ENCODE measurements at regions not wholly inside any gene's neighbourhood (a gene's known extent, or its start where the extent isn't known, plus 50 kb on each side); places are given as distances from the start of the nearest gene placed in this dataset.
"Not testable (repeated sequence)": the region's sequence is repeated elsewhere in the genome, so short reads cannot be mapped to it uniquely, and the experiment has no call there.

DNA sequence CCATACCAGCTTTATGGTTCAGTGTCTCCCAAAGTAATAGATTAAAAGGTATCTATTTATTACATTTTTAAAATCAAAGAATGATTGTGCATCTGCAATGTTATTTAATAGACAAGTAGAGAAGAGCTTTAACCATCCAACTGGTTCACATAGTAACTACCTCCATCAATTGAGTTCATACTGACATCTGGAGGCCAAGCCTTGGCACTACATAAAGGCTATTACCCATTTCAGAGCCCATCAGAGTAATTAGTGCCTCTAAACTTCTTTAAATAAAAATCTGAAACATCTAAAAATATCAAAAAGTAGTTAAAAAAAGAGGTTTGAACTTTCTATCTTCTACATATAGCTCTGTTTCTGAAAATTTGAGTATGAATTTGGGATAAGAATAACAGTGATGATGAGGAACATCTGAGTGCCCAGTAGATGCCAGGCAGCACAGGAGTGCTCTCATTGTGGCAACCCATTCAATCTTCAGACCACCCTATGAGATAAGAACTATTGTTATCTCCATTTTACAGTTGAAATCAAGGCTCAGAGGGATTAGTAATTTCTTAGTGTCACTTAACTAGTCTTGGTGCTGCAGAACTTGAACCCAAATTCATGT, 132.9 kb upstream of the DAAM1 start:
- DNase-seq (ENCODE audit: low read depth in 4 of 6, low spot score in 6 of 6) = peak; percentile 7 to 88 (median 38)
- Histone ChIP-seq H3K27me3 (ENCODE audit: control insufficient read depth, insufficient read depth, low read length) (no peaks in the 10 kb centered on the region), H3K9me3 (ENCODE audit: control insufficient read depth, insufficient read depth, low read length) (no peaks in the 10 kb centered on the region), H3K4me3 (ENCODE audit: low read depth, low read length) (no peak overlapping the region), H3K27ac (ENCODE audit: low read depth, low read length) (no peak overlapping the region), H3K36me3 (ENCODE audit: control insufficient read depth, insufficient read depth, low read length) (no peaks in the 10 kb centered on the region), H3K4me1 (ENCODE audit: control insufficient read depth, insufficient read depth, low read length) (no peaks in the 10 kb centered on the region)

DNA sequence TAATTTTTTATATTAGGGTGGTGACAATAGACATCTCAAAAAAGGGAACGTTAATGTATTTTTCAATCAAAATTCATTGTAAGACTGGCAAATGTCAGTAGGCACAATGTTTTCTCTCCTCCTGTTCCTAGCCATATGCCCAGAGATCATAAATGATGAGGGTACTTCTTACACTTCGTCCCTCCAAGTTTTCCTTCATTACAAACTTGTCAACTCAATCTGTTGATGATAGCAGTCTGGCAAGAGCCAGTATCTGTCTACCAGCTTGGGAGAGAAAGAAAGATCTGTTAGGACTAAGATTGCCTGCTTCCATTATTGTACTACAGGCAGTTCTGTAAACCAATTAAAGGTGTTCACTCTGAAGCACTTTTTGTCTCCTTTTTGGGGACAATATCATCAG, 130.9 kb upstream of the DAAM1 start:
- Histone ChIP-seq H3K27me3 (ENCODE audit: control insufficient read depth, insufficient read depth, low read length) (no peaks in the 10 kb centered on the region), H3K27ac (ENCODE audit: low read depth, low read length) (no peak overlapping the region), H3K4me3 (ENCODE audit: low read depth, low read length) (no peak overlapping the region), H3K9me3 (ENCODE audit: control insufficient read depth, insufficient read depth, low read length) (no peaks in the 10 kb centered on the region), H3K4me1 (ENCODE audit: control insufficient read depth, insufficient read depth, low read length) (no peaks in the 10 kb centered on the region), H3K36me3 (ENCODE audit: control insufficient read depth, insufficient read depth, low read length) (no peaks in the 10 kb centered on the region)
- WGBS (ENCODE audit: insufficient coverage) = no CpG with 5 or more reads among the region's 2 CpGs
- peak in 1 of 6 donors; percentile 88 for DNase-seq (ENCODE audit: low read depth in 4 of 6, low spot score in 6 of 6)

DNA sequence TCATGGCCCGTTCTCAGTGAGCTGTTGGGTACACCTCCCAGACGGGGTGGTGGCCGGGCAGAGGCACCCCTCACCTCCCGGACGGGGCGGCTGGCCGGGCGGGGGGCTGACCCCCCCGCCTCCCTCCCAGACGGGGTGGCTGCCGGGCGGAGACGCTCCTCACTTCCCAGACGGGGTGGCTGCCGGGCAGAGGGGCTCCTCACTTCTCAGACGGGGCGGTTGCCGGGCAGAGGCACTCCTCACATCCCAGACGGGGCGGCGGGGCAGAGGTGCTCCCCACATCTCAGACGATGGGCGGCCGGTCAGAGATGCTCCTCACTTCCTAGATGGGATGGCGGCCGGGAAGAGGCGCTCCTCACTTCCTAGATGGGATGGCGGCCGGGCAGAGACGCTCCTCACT, 129.7 kb upstream of the DAAM1 start:
- not testable (repeated sequence) for DNase-seq (ENCODE audit: low read depth in 4 of 6, low spot score in 6 of 6); H3K4me1 ChIP-seq (ENCODE audit: control insufficient read depth, insufficient read depth, low read length); H3K27me3 ChIP-seq (ENCODE audit: control insufficient read depth, insufficient read depth, low read length); H3K9me3 ChIP-seq (ENCODE audit: control insufficient read depth, insufficient read depth, low read length); H3K36me3 ChIP-seq (ENCODE audit: control insufficient read depth, insufficient read depth, low read length); H3K27ac ChIP-seq (ENCODE audit: low read depth, low read length); H3K4me3 ChIP-seq (ENCODE audit: low read depth, low read length)
- no CpG with 5 or more reads among the region's 30 CpGs for WGBS (ENCODE audit: insufficient coverage)

DNA sequence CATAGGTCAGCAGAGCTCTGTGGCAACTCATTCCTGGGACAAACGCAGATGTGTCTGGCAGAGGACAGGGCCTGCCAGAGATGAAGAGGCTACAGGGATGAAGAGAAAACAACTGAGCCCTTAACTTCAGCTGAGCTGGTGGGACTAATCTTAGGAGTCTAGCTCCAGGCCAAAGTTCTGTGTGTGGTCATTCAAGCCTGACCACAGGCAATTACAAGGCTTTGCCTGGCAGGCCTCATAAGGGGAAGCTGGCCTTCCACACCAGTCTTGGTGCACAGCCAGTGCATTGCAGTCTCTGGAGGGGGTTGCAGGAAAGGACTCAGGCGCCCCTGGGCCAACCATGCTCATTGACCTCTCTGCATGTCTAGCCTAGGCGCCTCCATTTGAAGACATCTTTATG, 127.6 kb upstream of the DAAM1 start:
- DNase-seq (ENCODE audit: low read depth in 4 of 6, low spot score in 6 of 6) = peak in 1 of 6 donors; percentile 25
- Histone ChIP-seq H3K27me3 (ENCODE audit: control insufficient read depth, insufficient read depth, low read length) (no peaks in the 10 kb centered on the region), H3K4me3 (ENCODE audit: low read depth, low read length) (no peak overlapping the region), H3K36me3 (ENCODE audit: control insufficient read depth, insufficient read depth, low read length) (no peaks in the 10 kb centered on the region), H3K4me1 (ENCODE audit: control insufficient read depth, insufficient read depth, low read length) (no peaks in the 10 kb centered on the region), H3K9me3 (ENCODE audit: control insufficient read depth, insufficient read depth, low read length) (peaks cover 2% of the 10 kb centered on the region), H3K27ac (ENCODE audit: low read depth, low read length) (no peak overlapping the region)
- 50% methylated on average over 3 of the region's 3 CpGs for WGBS (ENCODE audit: insufficient coverage)

DNA sequence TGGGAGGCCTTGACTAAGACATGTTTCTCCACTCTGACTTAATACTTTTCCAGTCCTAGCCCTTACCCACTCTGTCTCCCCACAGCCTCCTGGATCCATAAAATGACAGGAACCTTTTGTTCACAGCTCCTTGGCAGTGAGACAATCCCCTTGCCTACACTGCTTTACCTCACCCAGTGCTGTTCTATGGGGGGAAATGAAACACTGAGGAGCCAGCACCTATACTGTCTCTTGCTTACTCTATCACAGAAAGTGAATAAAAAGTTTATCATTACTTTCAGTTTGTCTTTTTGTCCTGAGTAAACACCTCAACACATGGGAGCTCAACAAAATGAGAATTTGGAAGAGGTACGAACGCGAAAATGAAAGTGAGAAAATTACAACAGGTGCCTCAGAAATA, 127.2 kb upstream of the DAAM1 start:
- H3K27ac ChIP-seq (ENCODE audit: low read depth, low read length) = no peak overlapping the region
- no peaks in the 10 kb centered on the region for H3K27me3 ChIP-seq (ENCODE audit: control insufficient read depth, insufficient read depth, low read length)
- DNase-seq (ENCODE audit: low read depth in 4 of 6, low spot score in 6 of 6) = no peak
- peaks cover 2% of the 10 kb centered on the region for H3K9me3 ChIP-seq (ENCODE audit: control insufficient read depth, insufficient read depth, low read length)
- no peaks in the 10 kb centered on the region for H3K36me3 ChIP-seq (ENCODE audit: control insufficient read depth, insufficient read depth, low read length)
- no CpG with 5 or more reads among the region's 3 CpGs for WGBS (ENCODE audit: insufficient coverage)
- H3K4me3 ChIP-seq (ENCODE audit: low read depth, low read length) = no peak overlapping the region
- H3K4me1 ChIP-seq (ENCODE audit: control insufficient read depth, insufficient read depth, low read length) = no peaks in the 10 kb centered on the region

DNA sequence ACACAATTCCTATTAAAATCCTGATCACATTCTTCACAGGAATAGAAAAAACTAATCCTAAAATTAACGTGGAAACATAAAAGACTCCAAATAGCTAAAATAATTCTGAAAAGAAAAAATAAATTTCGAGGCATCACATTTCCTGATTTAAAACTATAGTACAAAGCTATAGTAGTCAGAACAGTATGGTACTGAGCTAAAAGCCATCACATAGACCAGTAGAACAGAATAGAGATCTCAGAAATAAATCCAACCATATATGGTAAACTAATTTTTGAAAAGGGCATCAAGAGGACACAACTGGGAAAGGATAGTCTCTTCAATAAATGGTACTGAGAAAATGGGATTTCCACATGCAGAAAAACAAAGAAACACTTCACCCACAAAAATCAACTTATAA, 125.2 kb upstream of the DAAM1 start:
- no CpG with 5 or more reads among the region's 2 CpGs for WGBS (ENCODE audit: insufficient coverage)
- Histone ChIP-seq H3K27ac (ENCODE audit: low read depth, low read length) (no peak overlapping the region), H3K4me3 (ENCODE audit: low read depth, low read length) (no peak overlapping the region), H3K36me3 (ENCODE audit: control insufficient read depth, insufficient read depth, low read length) (no peaks in the 10 kb centered on the region), H3K4me1 (ENCODE audit: control insufficient read depth, insufficient read depth, low read length) (no peaks in the 10 kb centered on the region), H3K9me3 (ENCODE audit: control insufficient read depth, insufficient read depth, low read length) (peaks cover 2% of the 10 kb centered on the region), H3K27me3 (ENCODE audit: control insufficient read depth, insufficient read depth, low read length) (no peaks in the 10 kb centered on the region)
- no peak for DNase-seq (ENCODE audit: low read depth in 4 of 6, low spot score in 6 of 6)

DNA sequence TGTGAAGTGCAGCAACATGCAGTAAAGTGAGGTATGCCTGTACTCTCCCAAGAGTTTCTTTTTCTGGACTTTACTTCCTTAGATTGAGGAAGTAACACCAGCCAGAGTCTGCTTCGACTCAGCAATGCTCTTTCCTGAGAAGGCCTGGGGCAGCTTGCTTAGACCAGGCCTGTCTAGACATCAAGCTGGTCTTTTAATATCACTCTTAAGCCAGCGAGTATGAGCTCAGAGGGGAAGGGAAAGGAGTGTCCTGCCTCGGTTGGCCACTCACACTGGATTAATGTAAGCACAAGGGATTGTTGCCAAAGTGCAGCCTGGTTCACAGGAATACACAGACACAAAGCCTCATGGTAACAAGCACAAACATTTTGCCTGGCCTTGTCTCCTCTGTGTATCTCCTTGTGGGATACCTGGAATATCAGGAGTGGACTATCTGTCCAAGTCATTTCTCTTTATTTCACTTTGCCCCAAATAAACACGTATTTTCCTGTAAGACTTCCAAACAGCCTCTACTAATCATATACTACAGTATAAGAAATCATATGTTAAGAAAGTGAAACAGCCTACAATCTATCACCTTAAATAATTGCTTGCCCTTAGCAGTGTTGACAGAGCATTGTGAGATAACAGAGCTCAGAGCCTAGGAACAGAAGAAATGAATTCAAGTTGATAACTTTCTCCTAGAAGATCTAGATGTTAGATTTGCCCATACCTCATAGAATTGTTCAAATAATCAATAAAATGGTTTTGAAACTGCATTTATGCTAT, 121.2 kb upstream of the DAAM1 start:
- no peak for DNase-seq (ENCODE audit: low read depth in 4 of 6, low spot score in 6 of 6)
- WGBS (ENCODE audit: insufficient coverage) = 75% methylated on average over 1 of the region's 4 CpGs
- H3K27me3 ChIP-seq (ENCODE audit: control insufficient read depth, insufficient read depth, low read length) = no peaks in the 10 kb centered on the region
- H3K27ac ChIP-seq (ENCODE audit: low read depth, low read length) = no peak overlapping the region
- no peak overlapping the region for H3K4me3 ChIP-seq (ENCODE audit: low read depth, low read length)
- H3K9me3 ChIP-seq (ENCODE audit: control insufficient read depth, insufficient read depth, low read length) = peaks cover 2% of the 10 kb centered on the region
- H3K36me3 ChIP-seq (ENCODE audit: control insufficient read depth, insufficient read depth, low read length) = no peaks in the 10 kb centered on the region
- H3K4me1 ChIP-seq (ENCODE audit: control insufficient read depth, insufficient read depth, low read length) = no peaks in the 10 kb centered on the region

DNA sequence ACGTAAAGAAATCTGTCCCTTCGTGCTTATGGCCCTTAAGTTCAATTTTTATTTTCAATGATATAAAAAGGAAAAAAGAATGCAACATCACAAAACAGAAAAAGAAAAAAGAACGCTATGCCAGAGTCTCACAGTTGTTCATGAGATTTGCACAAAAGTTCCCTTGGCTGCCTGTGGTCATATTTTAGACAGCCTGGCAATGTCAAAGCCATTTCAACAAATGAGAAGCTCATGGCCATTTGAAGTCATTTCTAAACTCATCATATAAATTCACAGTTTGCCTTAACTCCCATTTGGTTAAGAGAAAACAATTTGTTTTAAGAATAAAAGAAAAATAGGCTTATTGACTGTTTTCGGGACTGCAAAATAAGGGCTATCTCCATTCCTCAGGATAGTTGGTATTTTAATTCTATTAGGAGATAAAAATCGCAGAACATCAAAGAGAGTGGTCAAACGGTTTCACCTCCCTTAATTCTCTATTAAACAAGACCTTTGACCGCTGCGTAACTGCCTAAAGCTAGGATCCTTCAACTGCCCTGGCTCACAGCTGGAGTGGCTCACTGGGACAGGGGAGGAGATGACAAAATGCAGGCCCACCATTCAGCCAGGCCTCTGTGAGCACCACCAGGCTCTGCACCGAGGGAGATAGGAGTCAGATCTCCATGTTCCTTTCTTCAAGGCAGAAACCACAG, 119.2 kb upstream of the DAAM1 start:
- DNase-seq (ENCODE audit: low read depth in 4 of 6, low spot score in 6 of 6) = peak in 2 of 6 donors; percentile 7 to 49
- no peak overlapping the region for H3K27ac ChIP-seq (ENCODE audit: low read depth, low read length)
- H3K9me3 ChIP-seq (ENCODE audit: control insufficient read depth, insufficient read depth, low read length) = no peaks in the 10 kb centered on the region
- no peaks in the 10 kb centered on the region for H3K36me3 ChIP-seq (ENCODE audit: control insufficient read depth, insufficient read depth, low read length)
- H3K27me3 ChIP-seq (ENCODE audit: control insufficient read depth, insufficient read depth, low read length) = no peaks in the 10 kb centered on the region
- no peak overlapping the region for H3K4me3 ChIP-seq (ENCODE audit: low read depth, low read length)
- H3K4me1 ChIP-seq (ENCODE audit: control insufficient read depth, insufficient read depth, low read length) = no peaks in the 10 kb centered on the region
- WGBS (ENCODE audit: insufficient coverage) = 80% methylated on average over 1 of the region's 9 CpGs

DNA sequence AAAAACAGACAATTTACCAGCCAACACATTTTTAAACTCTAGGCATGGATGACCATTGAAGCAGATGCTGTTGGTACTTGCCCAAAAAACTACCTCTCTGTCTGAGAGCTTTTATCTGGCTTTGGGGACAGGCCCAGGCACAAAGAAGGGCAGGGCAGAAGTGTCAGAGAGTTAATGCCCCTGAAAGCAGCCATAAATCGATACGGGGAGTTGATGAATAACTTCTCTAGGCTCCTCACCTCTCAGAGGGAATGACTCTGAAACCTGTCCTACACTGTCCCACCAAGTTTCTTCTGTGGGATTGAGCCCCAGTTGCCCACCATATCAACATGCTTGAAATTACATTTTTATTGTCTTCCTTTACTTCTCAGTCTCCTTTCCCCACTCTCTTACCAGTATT, 113.0 kb upstream of the DAAM1 start:
- no peak for DNase-seq (ENCODE audit: low read depth in 4 of 6, low spot score in 6 of 6)
- no peak overlapping the region for H3K27ac ChIP-seq (ENCODE audit: low read depth, low read length)
- H3K9me3 ChIP-seq (ENCODE audit: control insufficient read depth, insufficient read depth, low read length) = no peaks in the 10 kb centered on the region
- H3K4me3 ChIP-seq (ENCODE audit: low read depth, low read length) = no peak overlapping the region
- H3K4me1 ChIP-seq (ENCODE audit: control insufficient read depth, insufficient read depth, low read length) = no peaks in the 10 kb centered on the region
- H3K36me3 ChIP-seq (ENCODE audit: control insufficient read depth, insufficient read depth, low read length) = no peaks in the 10 kb centered on the region
- WGBS (ENCODE audit: insufficient coverage) = 69% methylated on average over 2 of the region's 2 CpGs
- H3K27me3 ChIP-seq (ENCODE audit: control insufficient read depth, insufficient read depth, low read length) = no peaks in the 10 kb centered on the region

DNA sequence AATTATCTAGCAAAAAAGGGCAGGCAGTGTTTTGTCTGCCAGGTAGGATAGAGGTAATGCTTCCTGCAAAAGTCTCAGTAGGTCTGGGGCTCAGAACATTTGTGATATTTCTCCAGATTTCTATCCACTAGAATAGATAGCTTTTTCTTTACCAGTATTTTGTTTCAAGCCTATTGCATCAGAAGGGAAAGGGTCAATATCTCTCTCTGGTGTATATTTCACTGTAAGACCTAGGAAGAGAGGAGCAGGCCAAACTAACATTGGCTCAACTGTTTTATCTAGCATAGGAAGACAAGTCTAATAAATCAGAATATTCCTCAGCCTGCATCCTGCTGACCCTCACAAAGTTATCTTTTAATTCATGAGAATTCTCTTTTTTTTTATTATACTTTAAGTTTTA, 106.7 kb upstream of the DAAM1 start:
- H3K36me3 ChIP-seq (ENCODE audit: control insufficient read depth, insufficient read depth, low read length) = no peaks in the 10 kb centered on the region
- DNase-seq (ENCODE audit: low read depth in 4 of 6, low spot score in 6 of 6) = no peak
- no peak overlapping the region for H3K27ac ChIP-seq (ENCODE audit: low read depth, low read length)
- no peaks in the 10 kb centered on the region for H3K9me3 ChIP-seq (ENCODE audit: control insufficient read depth, insufficient read depth, low read length)
- H3K4me1 ChIP-seq (ENCODE audit: control insufficient read depth, insufficient read depth, low read length) = no peaks in the 10 kb centered on the region
- no peak overlapping the region for H3K4me3 ChIP-seq (ENCODE audit: low read depth, low read length)
- no peaks in the 10 kb centered on the region for H3K27me3 ChIP-seq (ENCODE audit: control insufficient read depth, insufficient read depth, low read length)
